DOHH2 (cell line): ENCODE measurements at regions not wholly inside any gene's neighbourhood (a gene's known extent, or its start where the extent isn't known, plus 50 kb on each side); places are given as distances from the start of the nearest gene placed in this dataset.

Experiments used
- H3F3A ChIP-seq: fragments of 200-600 bp; sonication (generic), shearing (Covaris generic); 2 replicates; pipeline ENCODE4 v1.6.0; 2016; ENCODE audit warnings: antibody characterized with exemption, mild to moderate bottlenecking; ENCODE audit not compliant: control insufficient read depth, insufficient read depth
- H3K27ac ChIP-seq: fragments of 200-600 bp; sonication (generic); 2 replicates; pipeline ENCODE4 v1.5.1; 2014; ENCODE audit warnings: low read depth, mild to moderate bottlenecking, low read length, moderate library complexity
- H3K27me3 ChIP-seq: fragments of 200-600 bp; sonication (generic); 2 replicates; pipeline ENCODE4 v1.6.1; 2014; ENCODE audit warnings: mild to moderate bottlenecking, low read length, mixed read lengths; ENCODE audit not compliant: control insufficient read depth
- H3K36me3 ChIP-seq: fragments of 200-600 bp; sonication (generic); 2 replicates; pipeline ENCODE4 v1.6.1; 2014; ENCODE audit warnings: mild to moderate bottlenecking, low read length, moderate library complexity, mixed read lengths; ENCODE audit not compliant: control insufficient read depth
- H3K4me1 ChIP-seq: fragments of 200-600 bp; sonication (generic); 2 replicates; pipeline ENCODE4 v1.6.1; 2014; ENCODE audit warnings: mild to moderate bottlenecking, low read length, mixed read lengths; ENCODE audit not compliant: control insufficient read depth
- H3K4me2 ChIP-seq: fragments of 200-600 bp; sonication (generic); 2 replicates; pipeline ENCODE4 v1.6.0; 2014; ENCODE audit warnings: mild to moderate bottlenecking, low read length, moderate library complexity
- H3K4me3 ChIP-seq: fragments of 200-600 bp; sonication (generic); 2 replicates; pipeline ENCODE4 v1.5.1; 2014; ENCODE audit warnings: mild to moderate bottlenecking, low read length, mixed read lengths
- H3K79me2 ChIP-seq: fragments of 200-600 bp; sonication (generic); 2 replicates; pipeline ENCODE4 v1.6.1; 2014; ENCODE audit warnings: mild to moderate bottlenecking, low read length, mixed read lengths; ENCODE audit not compliant: control insufficient read depth
- H3K9me2 ChIP-seq: fragments of 200-600 bp; sonication (generic); replicated peaks from 2 replicates; pipeline ENCODE4 v1.6.1; 2014; ENCODE audit warnings: mild to moderate bottlenecking, low read length, mixed read lengths; ENCODE audit not compliant: control insufficient read depth
- H3K9me3 ChIP-seq: fragments of 200-600 bp; sonication (generic); 2 replicates; pipeline ENCODE4 v1.6.1; 2014; ENCODE audit warnings: antibody characterized with exemption, low read length, mixed read lengths; ENCODE audit not compliant: control insufficient read depth, insufficient read depth
- H4K20me1 ChIP-seq: fragments of 200-600 bp; sonication (generic); 2 replicates; pipeline ENCODE4 v1.6.0; 2014; ENCODE audit warnings: low read depth, mild to moderate bottlenecking, antibody characterized with exemption, low read length, moderate library complexity; ENCODE audit not compliant: control insufficient read depth, insufficient read depth
- EZH2phosphoT487 ChIP-seq: fragments of 200-600 bp; sonication (generic); IDR thresholded peaks from 2 replicates; pipeline ENCODE4 v1.6.1; 2017; ENCODE audit warnings: borderline replicate concordance, mild to moderate bottlenecking, antibody characterized with exemption, low read length, moderate library complexity, mixed read lengths
- TF ChIP-seq, protein P1 (sequence below): fragments of 200-600 bp; sonication (generic); IDR thresholded peaks from one replicate; pipeline ENCODE4 v1.5.1; 2014; ENCODE audit warnings: antibody characterized with exemption, mild to moderate bottlenecking, low read depth, low read length; ENCODE audit not compliant: poor library complexity, severe bottlenecking

DNA sequence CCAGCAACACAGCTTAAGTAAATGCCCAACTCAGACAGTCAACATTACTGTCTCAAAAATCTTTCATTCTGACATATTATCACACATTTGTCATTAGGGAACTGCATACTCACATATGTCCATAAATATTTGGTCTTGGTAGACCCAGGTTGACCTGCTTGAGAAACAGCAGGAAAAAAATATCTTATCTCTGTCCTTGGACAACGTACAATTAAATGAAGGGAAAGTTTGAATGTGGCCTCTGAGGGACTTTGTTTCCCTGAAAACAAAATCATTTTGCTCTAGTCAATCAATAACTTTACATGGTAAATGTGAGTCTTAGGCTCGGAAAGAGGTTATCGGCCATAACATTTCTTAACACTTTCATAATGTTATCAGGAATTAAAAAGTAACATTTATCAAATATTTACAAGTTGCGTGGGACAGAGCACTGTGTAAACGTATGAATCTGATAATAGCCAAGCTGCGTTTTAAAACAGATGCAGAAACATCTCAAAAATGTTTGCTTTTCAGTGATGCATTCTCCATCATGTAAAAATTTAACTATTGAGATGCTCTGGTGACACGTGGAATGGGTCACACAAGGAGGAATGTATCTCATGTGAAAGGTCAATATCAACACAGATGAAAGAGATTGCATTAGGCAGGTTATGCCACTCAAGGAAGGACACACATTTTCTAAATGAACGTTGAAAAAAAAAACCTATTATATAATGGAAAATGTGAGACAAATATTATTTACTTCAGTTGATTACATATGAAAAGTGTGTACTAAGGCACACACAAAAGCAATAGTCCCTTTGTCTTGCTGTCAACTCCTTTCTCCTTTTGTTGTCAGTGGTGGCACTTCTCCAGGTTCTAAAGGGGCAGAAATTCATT lies 304.4 kb downstream of the WDR72 start:
- Histone ChIP-seq H3K4me2 (no peak overlapping the region), H3K4me3 (no peak overlapping the region), H3K4me1 (no peaks in the 10 kb centered on the region), H3K36me3 (no peaks in the 10 kb centered on the region), H3K27ac (no peak overlapping the region), H3K9me2 (no peaks in the 10 kb centered on the region), H3F3A (no peaks in the 10 kb centered on the region), H3K9me3 (no peaks in the 10 kb centered on the region), H3K27me3 (no peaks in the 10 kb centered on the region), H4K20me1 (no peaks in the 10 kb centered on the region), H3K79me2 (no peaks in the 10 kb centered on the region)
- TF ChIP-seq, protein P1, sequence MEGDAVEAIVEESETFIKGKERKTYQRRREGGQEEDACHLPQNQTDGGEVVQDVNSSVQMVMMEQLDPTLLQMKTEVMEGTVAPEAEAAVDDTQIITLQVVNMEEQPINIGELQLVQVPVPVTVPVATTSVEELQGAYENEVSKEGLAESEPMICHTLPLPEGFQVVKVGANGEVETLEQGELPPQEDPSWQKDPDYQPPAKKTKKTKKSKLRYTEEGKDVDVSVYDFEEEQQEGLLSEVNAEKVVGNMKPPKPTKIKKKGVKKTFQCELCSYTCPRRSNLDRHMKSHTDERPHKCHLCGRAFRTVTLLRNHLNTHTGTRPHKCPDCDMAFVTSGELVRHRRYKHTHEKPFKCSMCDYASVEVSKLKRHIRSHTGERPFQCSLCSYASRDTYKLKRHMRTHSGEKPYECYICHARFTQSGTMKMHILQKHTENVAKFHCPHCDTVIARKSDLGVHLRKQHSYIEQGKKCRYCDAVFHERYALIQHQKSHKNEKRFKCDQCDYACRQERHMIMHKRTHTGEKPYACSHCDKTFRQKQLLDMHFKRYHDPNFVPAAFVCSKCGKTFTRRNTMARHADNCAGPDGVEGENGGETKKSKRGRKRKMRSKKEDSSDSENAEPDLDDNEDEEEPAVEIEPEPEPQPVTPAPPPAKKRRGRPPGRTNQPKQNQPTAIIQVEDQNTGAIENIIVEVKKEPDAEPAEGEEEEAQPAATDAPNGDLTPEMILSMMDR, result no peak
- TF ChIP-seq EZH2phosphoT487, result no peak

DNA sequence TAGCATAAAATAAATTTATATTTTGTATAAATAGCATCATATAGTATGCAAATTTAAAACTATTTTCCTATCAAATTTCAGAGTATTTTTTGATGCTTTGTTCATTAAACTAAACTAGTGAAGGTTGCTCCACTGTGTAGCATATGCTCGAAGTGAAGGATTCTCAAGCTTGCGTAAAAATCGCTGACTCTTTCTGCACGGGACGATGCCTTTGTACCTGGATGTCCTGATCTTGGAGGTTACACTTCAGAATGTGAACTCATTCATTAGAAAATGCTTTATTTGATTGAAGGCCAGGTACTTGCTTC lies 305.0 kb downstream of the WDR72 start:
- H3K4me1 ChIP-seq, result no peaks in the 10 kb centered on the region
- H3K9me2 ChIP-seq, result no peaks in the 10 kb centered on the region; the same call in 1 of the 2 replicates
- no peaks in the 10 kb centered on the region for H3K79me2 ChIP-seq
- H3K27me3 ChIP-seq, result no peaks in the 10 kb centered on the region
- H3K27ac ChIP-seq, result no peak overlapping the region
- H3K36me3 ChIP-seq, result no peaks in the 10 kb centered on the region
- no peak overlapping the region for H3K4me2 ChIP-seq
- TF ChIP-seq, protein P1, result no peak
- no peak for TF ChIP-seq EZH2phosphoT487
- H3K9me3 ChIP-seq, result no peaks in the 10 kb centered on the region
- H3K4me3 ChIP-seq, result no peak overlapping the region
- H4K20me1 ChIP-seq, result no peaks in the 10 kb centered on the region
- H3F3A ChIP-seq, result no peaks in the 10 kb centered on the region

DNA sequence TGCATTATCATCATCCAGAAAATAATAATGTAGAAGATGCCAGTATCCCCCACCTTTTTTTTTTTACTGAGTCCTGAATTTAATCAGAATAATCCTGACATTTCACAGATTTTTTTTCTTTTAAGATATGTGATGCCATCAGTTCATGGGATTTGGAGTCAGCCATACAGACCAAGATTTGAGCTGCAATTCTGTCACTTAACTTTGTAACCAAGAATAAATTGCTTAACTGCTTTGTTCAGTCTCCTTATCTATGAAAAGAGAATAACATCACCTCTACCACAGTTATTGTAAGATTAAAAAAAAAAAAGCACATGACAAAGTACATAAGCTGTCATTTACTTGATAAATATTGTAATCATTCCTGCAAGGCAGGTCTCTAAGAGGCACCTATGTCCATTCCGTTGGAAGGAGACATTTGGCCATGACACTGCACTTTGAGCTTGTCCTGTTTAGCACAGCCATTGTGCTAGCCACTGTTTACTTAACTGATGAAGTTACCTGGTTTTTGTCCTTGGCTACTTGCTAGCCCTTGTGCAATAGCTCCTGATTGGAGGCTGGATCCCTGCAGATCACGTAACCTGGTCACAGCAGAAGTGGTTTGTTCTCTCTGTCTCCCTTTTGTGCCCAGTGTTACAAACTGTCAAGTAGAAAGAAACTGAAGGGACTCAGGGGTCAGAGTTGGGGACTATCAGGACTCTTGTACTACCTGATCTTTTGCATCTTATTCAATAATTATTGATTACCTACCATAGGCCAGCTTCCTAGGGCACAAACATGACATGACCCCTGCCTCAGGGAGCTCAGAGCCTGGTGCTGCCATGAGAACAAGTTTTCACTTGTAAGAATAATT lies 306.0 kb downstream of the WDR72 start:
- H3K9me3 ChIP-seq, result no peaks in the 10 kb centered on the region
- H3K79me2 ChIP-seq, result no peaks in the 10 kb centered on the region
- no peak overlapping the region for H3K4me2 ChIP-seq
- no peak overlapping the region for H3K27ac ChIP-seq
- no peaks in the 10 kb centered on the region for H3K27me3 ChIP-seq
- no peak overlapping the region for H3K4me3 ChIP-seq
- H3K4me1 ChIP-seq, result no peaks in the 10 kb centered on the region
- no peaks in the 10 kb centered on the region for H3F3A ChIP-seq
- no peaks in the 10 kb centered on the region for H3K36me3 ChIP-seq
- H3K9me2 ChIP-seq, result no peaks in the 10 kb centered on the region; the same call in 1 of the 2 replicates
- TF ChIP-seq, protein P1, result no peak
- no peak for TF ChIP-seq EZH2phosphoT487
- H4K20me1 ChIP-seq, result no peaks in the 10 kb centered on the region
